Kidney epithelial cell (primary cell): ENCODE measurements at regions not wholly inside any gene's neighbourhood (a gene's known extent, or its start where the extent isn't known, plus 50 kb on each side); places are given as distances from the start of the nearest gene placed in this dataset.

Experiments
- DNase-seq: peaks from one replicate; pipeline ENCODE4 v3.0.0-alpha.2; 2010; ENCODE audit warnings: low read depth
- H3K27me3 ChIP-seq: 2 replicates; pipeline ENCODE4 v1.6.0; 2011; ENCODE audit warnings: low read length; ENCODE audit not compliant: control insufficient read depth, insufficient read depth
- H3K36me3 ChIP-seq: 2 replicates; pipeline ENCODE4 v1.5.1; 2011; ENCODE audit warnings: low read length; ENCODE audit not compliant: control insufficient read depth, insufficient read depth
- H3K4me3 ChIP-seq: 2 replicates; pipeline ENCODE4 v1.5.1; 2011; ENCODE audit warnings: low read depth, mild to moderate bottlenecking, control low read depth, low read length
- TF ChIP-seq, protein P1 (sequence below): IDR thresholded peaks from 2 replicates; pipeline ENCODE4 v1.5.1; 2011; ENCODE audit warnings: mild to moderate bottlenecking, moderate library complexity, low read length, control low read depth, inconsistent platforms; ENCODE audit not compliant: insufficient read depth, poor library complexity, severe bottlenecking

DNA sequence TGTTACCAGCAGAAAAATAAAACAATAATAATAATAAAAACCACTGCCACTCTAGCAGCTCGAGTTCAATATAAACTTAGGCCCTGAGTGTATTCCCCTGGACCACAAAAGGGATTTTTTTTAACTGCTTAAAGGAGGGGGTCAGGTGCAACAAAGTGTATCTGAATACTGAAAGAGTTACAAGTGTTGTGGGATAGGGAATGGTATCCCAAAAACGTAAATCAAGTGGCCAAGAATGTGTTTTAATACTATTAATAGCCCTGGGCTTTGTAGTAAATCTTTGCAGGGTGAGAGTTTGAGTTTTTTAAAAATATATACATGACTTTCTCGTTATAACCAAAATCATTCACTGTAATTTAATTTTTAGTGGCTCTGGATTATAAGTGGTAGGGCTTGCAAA is 860.1 kb upstream of the INTU start:
- TF ChIP-seq, protein P1, sequence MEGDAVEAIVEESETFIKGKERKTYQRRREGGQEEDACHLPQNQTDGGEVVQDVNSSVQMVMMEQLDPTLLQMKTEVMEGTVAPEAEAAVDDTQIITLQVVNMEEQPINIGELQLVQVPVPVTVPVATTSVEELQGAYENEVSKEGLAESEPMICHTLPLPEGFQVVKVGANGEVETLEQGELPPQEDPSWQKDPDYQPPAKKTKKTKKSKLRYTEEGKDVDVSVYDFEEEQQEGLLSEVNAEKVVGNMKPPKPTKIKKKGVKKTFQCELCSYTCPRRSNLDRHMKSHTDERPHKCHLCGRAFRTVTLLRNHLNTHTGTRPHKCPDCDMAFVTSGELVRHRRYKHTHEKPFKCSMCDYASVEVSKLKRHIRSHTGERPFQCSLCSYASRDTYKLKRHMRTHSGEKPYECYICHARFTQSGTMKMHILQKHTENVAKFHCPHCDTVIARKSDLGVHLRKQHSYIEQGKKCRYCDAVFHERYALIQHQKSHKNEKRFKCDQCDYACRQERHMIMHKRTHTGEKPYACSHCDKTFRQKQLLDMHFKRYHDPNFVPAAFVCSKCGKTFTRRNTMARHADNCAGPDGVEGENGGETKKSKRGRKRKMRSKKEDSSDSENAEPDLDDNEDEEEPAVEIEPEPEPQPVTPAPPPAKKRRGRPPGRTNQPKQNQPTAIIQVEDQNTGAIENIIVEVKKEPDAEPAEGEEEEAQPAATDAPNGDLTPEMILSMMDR: no peak
- H3K4me3 ChIP-seq: no peak overlapping the region
- no peaks in the 10 kb centered on the region for H3K27me3 ChIP-seq
- H3K36me3 ChIP-seq: no peaks in the 10 kb centered on the region
- DNase-seq: no peak

DNA sequence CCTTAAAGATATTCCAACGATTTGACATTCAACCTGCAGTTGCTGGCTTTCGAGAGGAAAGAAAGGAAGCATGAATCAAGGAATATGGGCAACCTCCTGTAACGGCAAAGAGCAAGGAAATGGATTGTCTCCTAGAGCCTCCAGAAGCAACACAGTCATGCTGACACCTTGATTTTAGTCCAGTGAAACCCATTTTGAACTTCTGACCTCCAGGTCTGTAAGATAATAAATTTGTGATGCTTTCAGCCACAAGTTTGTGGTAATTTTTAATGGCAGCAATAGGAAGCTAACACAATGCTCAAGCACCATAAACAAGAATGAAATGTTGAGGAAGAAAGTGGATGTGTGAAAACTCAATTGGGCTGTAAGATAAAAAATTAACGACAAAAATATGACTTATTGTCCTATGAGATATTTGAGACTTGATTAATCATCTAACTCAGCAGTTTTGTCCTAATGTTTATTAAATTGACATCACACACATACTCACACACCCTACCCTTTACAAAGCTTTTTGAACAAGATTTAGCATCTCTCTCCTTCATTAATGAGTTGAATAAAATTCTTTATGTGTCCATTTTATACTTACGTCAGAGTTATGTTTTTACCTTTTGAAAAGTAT is 857.2 kb upstream of the INTU start:
- TF ChIP-seq, protein P1: no peak
- Histone ChIP-seq H3K4me3 (no peak overlapping the region), H3K36me3 (no peaks in the 10 kb centered on the region), H3K27me3 (no peaks in the 10 kb centered on the region)
- no peak for DNase-seq

DNA sequence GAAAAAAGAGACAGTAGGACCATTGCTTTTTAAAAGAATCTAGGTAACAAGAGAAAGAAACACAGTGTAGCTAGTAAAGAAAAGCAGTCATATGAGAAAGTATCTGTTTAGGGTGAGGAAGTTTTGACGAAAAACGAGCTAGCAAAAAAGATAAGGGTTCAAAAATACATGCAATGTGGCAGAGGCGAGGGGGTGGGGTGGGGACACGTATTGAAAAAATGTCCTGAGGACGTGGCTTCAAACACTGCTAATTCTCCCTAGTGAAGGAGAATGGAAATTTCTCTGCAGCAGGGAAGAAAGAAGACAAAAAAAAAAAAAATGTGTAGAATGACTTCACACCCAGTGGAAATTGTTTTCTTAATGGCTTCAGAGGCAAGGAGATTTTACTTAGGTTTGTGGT is 856.4 kb upstream of the INTU start:
- no peak for DNase-seq
- TF ChIP-seq, protein P1: no peak
- Histone ChIP-seq H3K27me3 (no peaks in the 10 kb centered on the region), H3K4me3 (no peak overlapping the region), H3K36me3 (no peaks in the 10 kb centered on the region)

DNA sequence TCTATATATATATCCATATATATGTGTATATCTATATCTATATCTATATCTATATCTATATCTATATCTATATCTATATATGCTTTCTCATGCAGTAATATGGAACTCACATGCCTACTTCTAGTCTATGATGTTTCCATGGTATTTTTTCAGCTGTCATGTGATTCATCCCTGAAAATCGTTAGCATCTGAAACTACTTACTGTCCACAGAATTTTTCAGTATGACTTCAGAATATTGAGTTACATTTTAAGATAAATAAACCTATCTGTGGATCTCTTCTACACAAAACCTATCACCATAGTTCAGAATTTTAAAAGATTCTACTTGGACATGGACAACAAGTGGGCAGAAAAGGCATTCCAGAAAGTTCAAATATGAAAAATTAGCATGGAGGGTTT is 855.1 kb upstream of the INTU start:
- TF ChIP-seq, protein P1: no peak
- no peak overlapping the region for H3K4me3 ChIP-seq
- no peak for DNase-seq

GRCh38 chr4:126778348-126778747 is 854.4 kb upstream of the INTU start:
- DNase-seq: peak; percentile 18
- TF ChIP-seq, protein P1: no peak
- H3K36me3 ChIP-seq: no peaks in the 10 kb centered on the region
- H3K4me3 ChIP-seq: no peak overlapping the region
- H3K27me3 ChIP-seq: no peaks in the 10 kb centered on the region

More for the DNA sequence above, 855.1 kb upstream of the INTU start:
- Histone ChIP-seq H3K36me3 (no peaks in the 10 kb centered on the region), H3K27me3 (no peaks in the 10 kb centered on the region)

DNA sequence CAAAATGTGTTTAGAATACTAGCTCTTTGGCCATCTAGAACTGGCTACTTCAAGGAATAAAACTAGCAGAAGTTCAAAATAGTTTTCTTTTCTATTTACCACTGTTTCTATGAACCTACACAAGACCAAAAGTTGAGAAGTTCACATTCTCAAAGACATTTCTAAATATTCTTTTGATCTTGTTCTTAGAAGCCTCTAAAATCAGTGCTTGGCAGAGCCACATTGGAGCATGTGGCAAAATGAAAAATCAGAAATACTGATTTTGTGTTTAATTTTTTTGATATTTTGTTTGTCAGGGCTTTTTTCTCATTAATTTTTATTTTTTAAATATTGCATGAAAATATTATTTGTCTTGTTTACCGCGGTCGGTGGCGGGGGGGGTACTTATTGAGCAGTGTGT is 853.8 kb upstream of the INTU start:
- TF ChIP-seq, protein P1: no peak
- Histone ChIP-seq H3K27me3 (no peaks in the 10 kb centered on the region), H3K36me3 (no peaks in the 10 kb centered on the region), H3K4me3 (no peak overlapping the region)
- DNase-seq: no peak
